ENCODE measurements at regions not wholly inside any gene's neighbourhood (a gene's known extent, or its start where the extent isn't known, plus 50 kb on each side); places are given as distances from the start of the nearest gene placed in this dataset.

GRCh38 chr1:70805641-70806040, 242.0 kb downstream of the PTGER3 start:
- TF ChIP-seq CTCF (conservative IDR thresholded peaks at IDR 0.05; ENCODE audit: low read length) (no peak), EZH2phosphoT487 (IDR thresholded peaks at IDR 0.05; ENCODE audit: borderline replicate concordance) (no peak)
